GM18498 (cell line): ENCODE measurements at regions not wholly inside any gene's neighbourhood (a gene's known extent, or its start where the extent isn't known, plus 50 kb on each side); places are given as distances from the start of the nearest gene placed in this dataset.
A peak's percentile ranks its signal among the peaks of the same experiment; 100 is the strongest.

ENCODE experiments used
- ATAC-seq: cut with Tn5 transposase; IDR thresholded peaks from one replicate; pipeline ENCODE4 v1.9.1; 2021; ENCODE audit warnings: mild to moderate bottlenecking, moderate library complexity; ENCODE audit not compliant: unreplicated experiment

DNA sequence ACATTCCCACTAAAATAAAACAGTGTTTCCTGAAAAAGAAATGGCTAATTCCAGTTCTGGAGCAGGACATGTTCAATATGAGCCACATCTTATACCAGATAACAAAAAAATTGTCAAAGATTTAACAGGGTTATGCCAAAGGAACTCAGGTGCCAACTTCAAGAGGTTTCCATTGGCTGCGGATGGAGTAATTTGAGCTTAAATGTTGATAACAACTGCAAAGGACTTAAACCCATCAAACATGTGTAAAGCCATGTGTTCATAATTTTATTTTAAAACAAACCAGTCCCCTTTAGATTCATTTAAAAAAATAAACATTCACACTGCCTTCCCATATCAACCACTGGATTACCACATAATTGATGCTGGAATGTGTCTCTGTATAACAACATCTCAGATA lies 156.4 kb upstream of the PCDH18 start:
- ATAC-seq = no peak

DNA sequence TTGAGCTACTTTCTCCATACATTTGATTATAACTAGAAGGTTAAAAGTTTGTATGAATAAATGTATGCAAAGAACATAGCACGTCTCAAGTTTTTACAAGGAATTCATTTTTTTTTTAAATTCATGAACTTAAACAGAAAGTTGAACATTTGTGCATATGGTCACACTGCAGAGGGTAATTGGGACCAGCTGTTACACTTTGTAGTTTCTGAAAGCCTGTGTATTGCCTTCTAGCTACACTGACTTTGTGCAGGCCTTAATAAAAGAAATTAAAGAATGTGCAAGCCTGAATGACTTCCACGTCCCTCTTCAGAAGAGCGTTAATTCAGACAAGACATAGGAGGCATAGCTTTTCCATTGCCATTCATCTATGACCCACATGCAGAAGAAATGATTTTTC lies 153.1 kb upstream of the PCDH18 start:
- no peak for ATAC-seq

DNA sequence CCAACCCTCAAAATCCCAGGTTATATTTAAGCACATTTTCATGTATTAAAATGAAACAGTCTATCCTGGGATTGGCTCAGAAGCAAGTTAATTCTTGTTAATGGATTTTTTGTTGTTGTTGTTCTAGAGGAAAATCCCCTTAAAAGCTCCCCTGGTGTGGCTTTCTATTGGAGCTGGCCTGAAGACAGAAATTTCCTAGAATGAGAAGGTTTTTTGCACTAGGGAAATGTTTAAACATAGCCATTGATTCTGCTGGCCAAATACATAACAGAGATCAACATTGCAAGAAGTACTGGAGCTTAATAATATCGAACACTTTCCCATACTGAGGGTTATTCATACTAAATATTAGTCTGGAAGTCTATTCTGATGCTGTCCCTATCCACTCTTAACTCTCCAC lies 148.8 kb upstream of the PCDH18 start:
- no peak for ATAC-seq

DNA sequence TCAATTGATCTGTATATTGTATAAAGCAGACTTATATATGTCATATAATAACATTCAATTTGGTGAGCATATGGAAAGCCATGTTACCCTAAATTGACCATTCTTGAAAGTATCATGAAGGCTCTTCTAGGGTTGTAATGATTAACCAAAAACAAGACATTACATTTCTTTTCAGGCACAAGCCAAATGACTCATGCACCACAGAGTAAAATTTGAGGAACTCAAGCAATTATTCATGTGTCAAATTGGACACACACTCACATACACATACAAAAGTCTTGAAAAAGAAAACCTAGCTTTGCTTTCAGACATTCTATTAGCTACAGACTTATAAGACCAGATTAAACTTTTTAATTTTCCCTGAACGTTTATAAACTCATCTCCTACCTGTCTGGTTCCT lies 146.5 kb upstream of the PCDH18 start:
- ATAC-seq = no peak

DNA sequence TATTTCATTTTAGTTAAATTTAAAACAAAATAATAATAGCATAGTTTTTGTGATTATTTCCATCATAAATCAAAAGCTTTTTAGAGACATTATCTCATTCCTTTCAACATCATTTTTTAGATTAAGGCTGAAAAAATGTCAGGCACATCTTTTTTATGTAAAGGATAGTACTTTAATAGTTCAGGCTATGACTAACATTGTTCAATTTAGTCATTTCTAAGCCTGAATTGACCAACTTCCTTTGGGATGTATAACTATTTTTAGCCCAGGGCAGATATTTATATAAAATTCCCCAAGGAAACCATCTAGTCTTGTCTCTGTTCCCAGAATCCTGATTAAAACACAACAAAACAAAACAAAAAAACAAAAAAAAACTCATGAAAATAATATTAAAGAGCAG lies 145.6 kb upstream of the PCDH18 start:
- no peak for ATAC-seq

GRCh38 chr4:137676357-137676998 lies 144.2 kb upstream of the PCDH18 start:
- no peak for ATAC-seq

GRCh38 chr4:137674066-137674465 lies 141.8 kb upstream of the PCDH18 start:
- ATAC-seq = no peak

GRCh38 chr4:137668885-137669545 lies 136.7 kb upstream of the PCDH18 start:
- no peak for ATAC-seq

DNA sequence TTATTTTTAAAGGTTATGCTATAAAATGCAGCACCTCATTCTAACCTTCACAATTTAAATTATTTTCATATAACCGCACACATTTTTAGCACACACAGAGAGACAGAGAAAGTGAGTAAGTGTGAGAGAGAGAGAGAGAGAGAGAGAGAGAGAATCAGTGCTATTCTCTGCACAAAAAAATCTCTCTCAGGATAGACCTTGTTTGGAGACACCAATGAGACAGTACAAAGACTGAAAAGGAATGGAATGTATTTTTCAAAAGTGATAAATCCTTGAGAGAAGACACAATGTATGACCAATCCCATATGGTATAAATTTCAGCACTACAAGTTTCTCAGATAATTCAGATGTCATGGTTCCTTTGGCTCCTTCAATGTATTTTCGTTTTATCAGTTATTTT lies 132.1 kb upstream of the PCDH18 start:
- no peak for ATAC-seq

DNA sequence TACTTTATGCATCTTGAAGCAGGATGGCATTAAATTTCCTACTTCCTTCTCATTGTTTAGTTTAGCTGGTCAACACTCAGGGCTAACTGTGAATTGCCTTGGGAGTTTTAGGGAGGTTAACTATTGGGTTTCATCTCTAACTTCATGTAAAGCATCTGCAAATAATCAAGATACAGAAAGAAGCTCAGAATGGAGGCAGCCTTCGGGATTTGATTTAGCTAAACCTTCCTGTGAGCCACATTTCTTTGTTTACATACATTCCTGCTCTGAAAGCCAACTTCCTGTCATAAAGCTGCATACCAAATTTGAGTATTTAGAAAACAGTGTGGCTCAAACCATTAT lies 131.7 kb upstream of the PCDH18 start:
- no peak for ATAC-seq

GRCh38 chr4:137663251-137664045 lies 131.2 kb upstream of the PCDH18 start:
- ATAC-seq = no peak

DNA sequence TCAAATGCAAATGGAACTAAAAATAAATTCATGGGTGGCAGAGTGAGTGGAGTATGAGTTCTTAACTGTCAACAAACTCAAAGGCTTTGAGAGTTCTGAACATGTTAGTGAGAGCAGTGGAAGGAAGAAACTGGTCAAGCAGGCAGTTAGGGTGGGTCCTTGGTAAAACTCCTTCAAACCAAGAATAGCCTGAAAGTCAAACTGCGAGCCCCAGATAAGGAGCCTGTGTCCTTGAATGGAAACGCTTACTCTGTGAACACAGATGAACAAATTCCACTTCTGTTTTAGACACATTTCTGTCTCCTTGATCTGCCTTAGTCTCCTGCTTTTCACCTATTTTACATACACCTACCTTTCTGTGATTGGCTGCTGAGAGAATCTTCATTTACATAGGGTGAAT lies 129.4 kb upstream of the PCDH18 start:
- ATAC-seq = no peak

GRCh38 chr4:137660211-137660610 lies 127.9 kb upstream of the PCDH18 start:
- no peak for ATAC-seq

DNA sequence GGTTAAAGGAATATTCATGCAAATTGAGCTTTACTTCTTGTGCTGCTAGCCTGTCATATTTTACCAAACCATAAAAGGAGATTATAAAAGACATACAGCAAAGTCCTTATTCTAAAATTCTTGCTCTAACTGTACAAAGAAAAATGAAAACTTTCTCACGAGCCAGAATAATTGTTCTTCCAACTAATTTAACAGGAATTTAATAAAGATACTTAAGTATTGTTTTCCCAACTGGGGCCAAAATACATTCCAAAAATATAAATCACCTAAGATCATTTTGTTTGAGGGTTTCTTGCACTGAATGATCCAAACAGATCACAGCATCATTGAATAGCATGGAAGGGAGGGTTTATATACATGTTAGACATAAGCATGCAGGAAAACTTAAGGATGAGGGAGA lies 127.1 kb upstream of the PCDH18 start:
- ATAC-seq = no peak

DNA sequence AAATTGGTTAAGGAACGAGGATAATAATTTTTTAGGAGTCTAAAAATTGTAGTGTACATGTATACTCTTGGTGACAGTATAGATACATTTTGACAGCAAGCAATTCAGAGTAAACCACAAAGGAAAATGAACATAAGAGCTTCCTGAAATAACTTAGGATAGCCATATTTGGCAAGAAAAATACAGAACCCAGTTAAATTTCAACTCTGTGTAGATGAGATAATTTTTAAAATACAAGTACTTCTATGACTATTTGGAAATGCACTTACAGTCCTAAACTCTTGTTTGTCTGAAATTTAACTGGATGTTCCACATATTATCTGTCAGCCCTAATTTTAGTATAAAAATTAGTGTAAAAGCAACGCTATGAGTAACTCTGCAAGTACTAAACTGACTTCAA lies 124.4 kb upstream of the PCDH18 start:
- ATAC-seq = no peak

- ATAC-seq = no peak
Observed at GRCh38 chr4:137655302-137655701, 123.0 kb upstream of the PCDH18 start.

DNA sequence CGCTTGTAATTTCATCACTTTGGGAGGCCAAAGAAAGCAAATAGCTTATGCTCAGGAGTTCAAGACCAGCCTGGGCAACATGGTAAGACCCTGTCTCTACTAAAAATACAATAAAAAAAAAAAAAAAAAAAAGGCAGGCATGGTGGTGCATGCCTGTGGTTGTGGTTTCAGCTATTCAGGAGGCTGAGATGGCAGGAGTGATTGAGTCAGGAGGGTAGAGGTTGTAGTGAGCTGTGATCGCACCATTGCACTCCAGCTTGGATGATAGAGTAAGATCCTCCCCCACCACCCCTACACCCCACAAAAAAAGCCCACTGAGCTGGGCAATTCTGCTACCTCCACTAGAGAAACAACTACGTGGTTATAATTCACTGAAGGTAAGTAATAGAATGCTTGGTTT lies 118.8 kb upstream of the PCDH18 start:
- no peak for ATAC-seq

- no peak for ATAC-seq
Observed at GRCh38 chr4:137649711-137650450, 117.6 kb upstream of the PCDH18 start.

DNA sequence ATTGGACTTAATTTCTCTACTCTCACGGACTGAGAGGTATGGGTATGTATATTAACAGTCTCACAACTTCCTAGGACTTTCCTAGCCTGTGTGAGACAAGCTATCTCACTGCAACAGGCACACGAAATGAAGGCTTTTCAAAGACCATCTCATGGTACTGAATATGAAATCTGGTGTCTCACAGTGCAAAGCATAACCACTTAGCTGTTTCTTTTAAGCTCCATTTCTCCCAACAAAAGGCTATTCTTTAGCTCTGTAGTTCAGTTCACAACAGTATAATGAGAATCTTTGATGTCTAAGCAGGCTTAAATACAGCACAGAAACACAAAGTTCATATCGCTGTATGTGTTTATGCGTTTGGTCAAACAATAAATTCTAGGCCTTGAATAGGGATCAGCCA lies 116.2 kb upstream of the PCDH18 start:
- no peak for ATAC-seq

GRCh38 chr4:137647375-137647774 lies 115.1 kb upstream of the PCDH18 start:
- ATAC-seq = peak; percentile 90

GRCh38 chr4:137644201-137644600 lies 111.9 kb upstream of the PCDH18 start:
- no peak for ATAC-seq

GRCh38 chr4:137641544-137641943 lies 109.2 kb upstream of the PCDH18 start:
- no peak for ATAC-seq
